ENCODE measurements at regions not wholly inside any gene's neighbourhood (a gene's known extent, or its start where the extent isn't known, plus 50 kb on each side); places are given as distances from the start of the nearest gene placed in this dataset.

DNA sequence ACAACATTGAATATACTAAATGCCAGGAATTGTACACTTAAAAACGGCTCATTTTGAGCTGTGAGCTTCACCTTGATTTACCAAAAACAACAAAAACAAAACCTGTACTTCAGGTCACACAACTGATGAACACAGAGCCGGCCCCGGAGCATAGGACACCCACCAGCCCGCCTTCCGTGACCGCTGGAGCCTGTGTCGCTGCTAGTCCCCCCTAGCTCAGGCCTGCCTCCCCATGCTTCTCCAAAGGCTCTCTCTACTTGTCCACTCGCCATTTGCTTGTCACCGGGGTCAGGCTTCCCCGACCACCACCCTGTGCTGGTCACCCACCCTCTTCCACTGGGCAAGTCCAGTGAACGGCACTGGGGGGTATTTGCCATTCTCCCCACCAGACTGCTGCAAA, 113.8 kb upstream of the TNRC6C start:
- H3K4me3 ChIP-seq (ENCODE audit: extremely low read depth in 1 of 4, insufficient read depth in 2 of 4, low read depth in 3 of 4, low read length in 4 of 4): no peak overlapping the region
- ChIA-PET POLR2A (ENCODE audit: partially characterized antibody) (interaction anchor here (1.2 to 1.3 kb wide), 2 partner anchors 9 to 19 kb away, joined by 3 read pairs; no protein-coding TSS in a partner anchor), CTCF (ENCODE audit: partially characterized antibody) (interaction anchor here (0.8 to 2.7 kb wide), 3 partner anchors 15 to 104 kb away, joined by 3 to 13 read pairs (median 4); no protein-coding TSS in a partner anchor)
- H2AFZ ChIP-seq (ENCODE audit: low read length): no peak overlapping the region
- no peak overlapping the region for H3K56ac ChIP-seq (replicated peaks; ENCODE audit: insufficient read length, low read depth, low read length)
- no peak overlapping the region for H3K14ac ChIP-seq (ENCODE audit: insufficient read length)
- no peak overlapping the region for H2BK5ac ChIP-seq (ENCODE audit: low read depth, low read length)
- no peak overlapping the region for H3K27ac ChIP-seq (ENCODE audit: low read depth, low read length)
- no peak overlapping the region for H3K4ac ChIP-seq (replicated peaks; ENCODE audit: insufficient read length, low read depth, low read length)
- no peaks in the 10 kb centered on the region for H3K36me3 ChIP-seq (ENCODE audit: control insufficient read depth in 2 of 4, insufficient read depth in 4 of 4, low read length in 3 of 4)
- no peaks in the 10 kb centered on the region for H3K9me3 ChIP-seq (ENCODE audit: insufficient read depth in 2 of 2, low read depth in 1 of 2, low read length in 1 of 2)
- no peak overlapping the region for H2BK120ac ChIP-seq (replicated peaks; ENCODE audit: low read depth, low read length)
- 0 out of 7 replicates have a peak, but pooled peaks cover 0 to 1% (median 0%) of the 10 kb centered on the region in 4 experiments for H3K27me3 ChIP-seq (replicated peaks in 1 of 4; ENCODE audit: control insufficient read depth in 3 of 4, extremely low read depth in 1 of 4, insufficient read depth in 3 of 4, low read length in 3 of 4)
- H2BK20ac ChIP-seq (ENCODE audit: low read length): no peak overlapping the region
- no peak overlapping the region for H3K23ac ChIP-seq (ENCODE audit: insufficient read length)
- no peak overlapping the region for H3K18ac ChIP-seq (ENCODE audit: extremely low read depth, low read length)
- no peaks in the 10 kb centered on the region for H3K23me2 ChIP-seq (ENCODE audit: low read depth, low read length)
- no peak overlapping the region for H4K5ac ChIP-seq (ENCODE audit: insufficient read length, low read depth, low read length)
- DNase-seq (ENCODE audit: low read depth in 1 of 2, low spot score in 2 of 2): no peak
- no peak overlapping the region for H3K9ac ChIP-seq (replicated peaks in 1 of 4; ENCODE audit: extremely low read depth in 1 of 4, low read depth in 3 of 4, low read length in 3 of 4)
- H4K20me1 ChIP-seq (replicated peaks in 1 of 2; ENCODE audit: control insufficient read depth in 1 of 2, insufficient read depth in 2 of 2, low read length in 2 of 2): no peaks in the 10 kb centered on the region
- H3K79me1 ChIP-seq (ENCODE audit: low read depth, low read length): no peaks in the 10 kb centered on the region
- FAIRE-seq: no peak
- peaks cover 0 to 7% (median 0%) of the 10 kb centered on the region in 4 experiments; a peak in 2 of 7 replicates for H3K4me1 ChIP-seq (replicated peaks in 1 of 4; ENCODE audit: control insufficient read depth in 3 of 4, insufficient read depth in 4 of 4, low read length in 3 of 4)
- H3K79me2 ChIP-seq (ENCODE audit: control insufficient read depth in 1 of 2, insufficient read depth in 2 of 2, low read length in 2 of 2): no peaks in the 10 kb centered on the region
- no peak overlapping the region for H2BK15ac ChIP-seq (ENCODE audit: low read length)
- no peak overlapping the region for H4K8ac ChIP-seq (ENCODE audit: extremely low read depth, insufficient read depth, low read length)
- no peak overlapping the region for H4K91ac ChIP-seq (replicated peaks; ENCODE audit: insufficient read length, low read length)
- no peak overlapping the region for H2AK5ac ChIP-seq (ENCODE audit: low read depth, low read length)
- 90% methylated on average over 11 of the region's 11 CpGs; no CpG with 5 or more reads in 1 of the 2 experiments for WGBS, 2 experiments (ENCODE audit: extremely low coverage in 1 of 2, insufficient coverage in 1 of 2, insufficient read length in 1 of 2, insufficient replicate concordance in 2 of 2, low coverage in 1 of 2, low lambda C conversion rate in 2 of 2, missing lambda C conversion rate in 1 of 2)
- peak overlapping the region; percentile 39; the same call in 1 of the 2 replicates for H2BK12ac ChIP-seq (ENCODE audit: low read depth, low read length)
- H3K4me2 ChIP-seq (ENCODE audit: insufficient read depth in 1 of 2, low read depth in 2 of 2, low read length in 2 of 2): no peak overlapping the region
- no peak for TF ChIP-seq TEAD4 (IDR thresholded peaks at IDR 0.05; ENCODE audit: low read depth, low read length)
- TF ChIP-seq FOSL1 (IDR thresholded peaks at IDR 0.05; ENCODE audit: insufficient read depth, low read depth, low read length): no peak
- no peak for TF ChIP-seq SUZ12 (IDR thresholded peaks at IDR 0.05; ENCODE audit: low read length)
- no peak for TF ChIP-seq SIRT6 (IDR thresholded peaks at IDR 0.05; ENCODE audit: low read length)
- TF ChIP-seq SP4 (IDR thresholded peaks at IDR 0.05; ENCODE audit: low read length): no peak
- TF ChIP-seq KDM1A (IDR thresholded peaks at IDR 0.05; ENCODE audit: borderline replicate concordance, low read length): no peak
- no peak for TF ChIP-seq CHD1 (IDR thresholded peaks at IDR 0.05; ENCODE audit: low read depth, low read length)
